HG03565 (cell line): ENCODE measurements at regions not wholly inside any gene's neighbourhood (a gene's known extent, or its start where the extent isn't known, plus 50 kb on each side); places are given as distances from the start of the nearest gene placed in this dataset.

ENCODE experiments used
- ATAC-seq: cut with Tn5 transposase; IDR thresholded peaks from one replicate; pipeline ENCODE4 v1.9.1; 2021; ENCODE audit warnings: mild to moderate bottlenecking, moderate library complexity; ENCODE audit not compliant: unreplicated experiment

DNA sequence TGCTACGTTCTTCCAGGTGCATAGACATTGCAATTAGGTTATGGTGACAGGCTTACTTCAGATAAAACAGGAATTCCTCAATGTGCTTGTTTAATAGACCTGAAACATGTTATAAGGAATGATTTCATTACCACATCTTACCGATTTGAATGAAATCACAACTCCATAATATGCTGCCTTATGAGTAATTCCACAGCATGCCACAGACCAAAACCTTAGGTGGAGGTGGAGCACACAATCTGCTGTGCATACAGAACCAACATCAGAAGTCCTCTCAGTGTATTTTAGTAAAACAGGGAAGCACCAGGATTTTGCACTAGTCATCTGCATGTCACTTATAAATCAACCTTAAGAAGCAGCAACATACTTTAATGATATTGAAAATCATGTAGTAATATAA, 148.9 kb upstream of the TSHZ2 start:
- no peak for ATAC-seq

DNA sequence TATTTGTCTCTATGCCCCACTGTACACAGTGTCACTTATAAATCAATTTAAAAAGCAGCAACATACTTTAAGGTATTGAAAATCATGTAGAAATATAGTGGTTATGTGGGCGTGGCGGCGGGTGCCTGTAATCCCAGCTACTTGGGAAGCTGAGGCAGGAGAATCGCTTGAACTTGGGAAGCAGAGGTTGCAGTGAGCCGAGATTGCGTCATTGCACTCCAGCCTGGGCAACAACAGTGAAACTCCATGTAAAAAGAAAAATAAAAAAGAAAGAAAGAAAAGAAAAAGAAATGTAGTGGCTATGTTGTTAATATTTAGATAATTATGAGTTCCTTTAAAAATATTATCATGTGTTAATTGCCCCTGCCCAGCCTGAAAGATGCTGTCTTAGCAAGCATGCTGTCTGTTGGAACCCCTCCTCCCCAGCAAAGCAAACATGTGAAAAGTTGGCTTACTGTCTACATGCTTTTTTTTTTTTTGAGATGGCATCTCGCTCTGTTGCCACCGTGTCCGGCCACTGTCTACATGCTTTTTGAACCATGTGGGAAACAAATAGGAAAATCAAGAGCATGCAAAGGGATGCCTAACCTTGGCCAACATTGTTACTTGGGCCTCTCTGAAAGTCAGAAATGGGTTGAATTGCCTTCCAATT, 151.4 kb upstream of the TSHZ2 start:
- no peak for ATAC-seq

DNA sequence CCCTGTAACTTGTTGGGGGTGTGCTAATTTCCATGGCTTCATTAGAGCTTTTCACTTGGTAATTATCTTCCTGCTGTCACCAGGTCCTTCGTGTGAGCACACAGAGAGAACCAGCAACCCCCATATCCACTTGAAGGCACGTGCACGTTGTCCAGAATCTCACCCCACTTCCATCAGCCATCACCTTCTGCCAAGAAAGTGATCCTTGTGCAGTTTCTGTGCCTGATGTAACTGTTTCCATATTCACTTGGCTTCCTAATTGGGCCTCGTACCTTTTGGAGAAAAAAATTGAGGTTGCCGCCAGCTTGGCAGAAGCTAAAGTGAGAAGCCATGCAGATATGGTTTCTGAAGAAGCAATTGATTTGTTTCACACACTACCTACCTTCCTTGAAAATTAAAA, 153.7 kb upstream of the TSHZ2 start:
- no peak for ATAC-seq

DNA sequence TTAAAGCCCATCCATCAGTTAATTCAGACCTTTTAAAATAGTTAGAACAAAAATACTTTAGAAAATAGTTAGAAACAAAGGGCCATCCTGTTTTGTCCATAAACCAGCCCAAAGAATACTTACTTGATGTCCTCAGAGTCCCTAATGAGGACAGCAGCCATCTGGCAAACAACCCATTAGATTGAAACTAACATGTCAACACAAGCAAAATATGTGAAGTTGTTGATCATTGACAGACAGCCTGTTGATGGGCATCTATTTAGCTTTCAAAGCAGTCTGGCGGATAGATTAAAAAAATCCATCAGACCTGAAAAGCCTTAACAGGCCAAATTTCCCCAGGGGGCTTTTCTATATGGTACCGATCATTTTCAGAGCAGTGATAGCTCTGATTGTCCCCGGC, 154.2 kb upstream of the TSHZ2 start:
- no peak for ATAC-seq

DNA sequence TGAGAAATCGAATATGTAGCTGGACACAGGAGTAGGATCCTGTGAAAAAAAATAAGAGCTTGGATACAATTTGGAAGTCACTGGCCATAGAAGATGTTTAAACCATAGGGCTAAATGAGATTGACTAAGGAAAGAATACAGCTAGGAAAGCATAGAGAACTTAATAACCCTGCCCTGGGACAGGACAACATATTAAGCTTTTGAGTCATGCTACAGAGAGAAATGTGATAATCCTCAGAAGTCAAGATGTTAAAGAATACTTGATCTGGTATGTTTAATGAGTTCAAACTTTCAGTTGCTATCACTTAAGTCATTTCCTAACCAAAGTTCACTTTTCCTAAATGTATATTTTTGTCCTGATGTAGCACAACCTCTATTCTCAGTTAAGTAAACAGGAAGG, 154.6 kb upstream of the TSHZ2 start:
- ATAC-seq: no peak

DNA sequence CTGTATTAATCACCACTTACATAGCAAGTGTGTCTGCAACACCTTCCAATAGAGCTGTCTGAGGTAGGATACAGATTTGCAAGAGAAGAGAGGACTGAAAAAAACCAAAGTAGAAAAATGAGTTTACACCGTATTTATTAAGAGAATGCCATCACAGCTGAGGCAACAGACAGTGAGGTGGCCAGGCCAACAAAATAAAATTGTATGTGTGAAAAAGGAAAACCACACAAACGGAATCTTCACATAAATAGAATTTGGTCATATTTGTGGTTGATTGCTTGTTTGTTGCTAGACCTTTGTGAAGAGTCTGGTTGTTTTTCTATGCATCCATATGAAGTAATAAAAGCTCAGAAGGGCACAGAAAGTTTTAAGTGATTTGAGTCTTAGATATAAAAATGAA, 157.8 kb upstream of the TSHZ2 start:
- no peak for ATAC-seq

DNA sequence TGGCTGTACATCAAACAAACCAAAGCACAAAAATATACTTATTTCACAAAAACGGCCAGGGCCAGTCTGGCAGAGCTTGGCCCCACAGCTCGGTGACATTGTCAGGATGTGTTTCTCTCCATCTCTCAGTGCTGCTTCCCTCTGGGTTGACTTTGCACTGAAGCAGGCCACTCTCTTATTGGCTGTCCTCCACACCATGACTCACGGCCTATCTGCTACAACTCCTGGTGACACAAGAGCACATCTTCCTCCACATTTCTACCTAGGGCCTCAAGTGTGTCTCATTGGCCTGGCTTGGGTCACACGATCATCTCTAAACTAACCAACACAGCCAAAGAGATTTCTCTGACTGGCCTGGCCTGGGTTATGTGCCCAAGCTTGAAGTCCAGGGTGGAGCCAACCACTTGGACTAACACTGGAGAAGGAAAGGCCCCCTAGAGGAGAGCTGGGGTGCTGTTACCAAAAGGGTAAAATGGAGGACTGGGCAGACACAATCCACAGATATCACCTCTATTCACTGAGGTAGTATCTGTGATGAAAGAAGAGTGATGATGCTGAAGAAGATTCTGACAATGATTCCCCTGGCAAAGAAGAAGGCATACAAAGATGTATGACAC, 159.8 kb upstream of the TSHZ2 start:
- ATAC-seq: no peak

DNA sequence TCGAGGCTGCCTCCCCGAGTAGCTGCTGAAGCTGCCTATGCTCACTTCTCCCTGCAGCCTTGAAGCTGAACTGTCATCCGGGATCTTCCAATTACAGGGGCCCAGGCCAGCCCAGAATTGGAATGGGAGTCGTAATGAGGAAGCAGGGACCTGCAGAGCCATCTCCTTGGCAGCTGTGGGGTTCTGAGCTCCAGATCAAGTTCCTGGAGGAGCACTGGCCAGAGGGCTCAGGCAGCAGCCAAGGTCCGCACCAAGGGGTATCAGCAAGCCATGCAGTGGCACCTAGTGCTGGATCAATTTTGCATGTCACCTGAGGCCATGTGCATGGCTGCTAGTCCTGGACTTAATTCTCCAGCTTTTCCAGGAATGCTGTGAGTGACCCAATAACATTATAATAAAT, 163.2 kb upstream of the TSHZ2 start:
- no peak for ATAC-seq

DNA sequence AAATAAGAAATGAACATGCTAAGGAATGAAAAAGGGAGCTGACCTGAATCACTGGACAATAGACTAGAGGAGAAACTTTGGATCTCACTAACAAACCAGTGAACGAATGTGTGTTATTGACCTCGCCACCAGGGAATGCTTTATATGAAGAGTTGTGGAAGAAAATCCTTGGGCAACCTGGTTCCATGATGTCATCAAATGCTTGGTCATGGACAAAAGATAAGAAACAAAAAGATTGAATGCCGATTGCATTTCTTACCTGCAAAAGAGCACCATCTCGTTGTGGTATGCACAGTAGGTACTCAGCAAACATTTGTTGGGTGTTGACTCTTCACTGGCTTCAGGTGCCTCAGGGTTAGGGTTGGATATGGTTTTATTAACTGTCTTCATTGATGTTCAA, 165.2 kb upstream of the TSHZ2 start:
- no peak for ATAC-seq

DNA sequence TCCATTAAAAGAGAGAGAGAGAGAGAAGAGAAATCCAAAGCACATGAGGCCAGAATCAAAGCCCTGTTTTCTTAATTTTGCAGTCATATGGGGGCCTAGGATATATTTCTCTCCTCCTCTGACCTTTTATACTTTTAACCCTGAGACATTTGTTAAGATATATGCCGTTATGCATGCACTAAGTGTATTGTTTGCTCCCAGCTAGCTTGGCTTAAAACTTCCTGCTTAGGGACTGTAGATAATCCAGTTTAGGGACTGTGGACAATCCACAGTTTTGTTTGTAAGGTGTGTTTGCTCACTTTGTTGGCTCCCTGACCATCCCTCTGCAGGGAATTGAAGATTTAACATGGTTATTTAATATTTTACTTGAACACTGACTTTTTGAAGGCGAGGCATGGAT, 166.3 kb upstream of the TSHZ2 start:
- ATAC-seq: no peak

DNA sequence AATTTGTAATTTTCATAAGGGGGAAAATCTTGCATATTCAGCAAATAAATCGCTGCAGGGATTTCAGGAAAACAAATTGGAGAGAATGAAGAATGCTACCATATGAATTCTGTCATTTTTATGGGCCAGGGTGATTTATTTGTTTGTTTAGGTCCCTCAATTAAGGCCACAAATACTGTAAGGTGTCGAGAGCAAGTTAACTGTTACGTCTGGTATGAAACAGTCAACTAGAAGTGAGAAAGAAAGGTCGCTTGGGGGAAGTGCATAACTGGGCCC, 166.9 kb upstream of the TSHZ2 start:
- no peak for ATAC-seq

DNA sequence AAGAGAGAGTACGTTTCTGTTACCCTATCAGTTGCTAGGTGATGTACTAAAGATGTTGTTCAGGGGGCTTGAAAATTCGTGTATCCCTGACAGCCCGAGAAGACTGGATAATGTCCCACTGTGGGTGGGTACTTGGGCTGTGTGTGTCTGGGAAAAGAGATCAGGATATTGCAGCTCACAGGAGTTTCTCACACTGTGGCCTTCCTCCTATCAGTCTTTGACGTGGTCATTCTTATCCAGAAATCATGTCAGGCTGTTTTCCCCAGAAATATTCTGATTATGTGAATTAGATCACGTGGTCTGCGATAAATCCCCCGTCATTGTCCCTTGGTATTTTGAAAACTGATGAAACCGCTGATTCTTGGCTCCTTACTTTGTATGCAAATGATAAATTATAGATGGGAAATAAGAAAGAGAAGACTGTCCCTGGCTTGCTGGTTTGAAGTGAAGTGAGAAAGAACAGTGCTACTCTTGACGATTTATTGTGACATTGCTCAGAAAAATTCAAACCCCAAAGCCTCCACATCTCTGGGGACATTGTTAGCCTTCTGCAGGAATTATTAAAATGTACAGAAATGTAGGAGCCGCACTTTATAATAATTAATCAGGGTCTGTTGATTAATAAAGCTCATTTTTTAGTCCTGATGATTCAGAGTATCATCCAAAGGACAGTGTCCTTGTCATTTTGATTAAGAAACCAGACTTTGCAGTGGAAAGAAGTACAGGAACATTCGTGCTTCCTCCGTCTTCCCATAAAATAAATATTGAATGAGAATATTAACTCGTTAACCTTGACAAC, 167.5 kb upstream of the TSHZ2 start:
- ATAC-seq: no peak

DNA sequence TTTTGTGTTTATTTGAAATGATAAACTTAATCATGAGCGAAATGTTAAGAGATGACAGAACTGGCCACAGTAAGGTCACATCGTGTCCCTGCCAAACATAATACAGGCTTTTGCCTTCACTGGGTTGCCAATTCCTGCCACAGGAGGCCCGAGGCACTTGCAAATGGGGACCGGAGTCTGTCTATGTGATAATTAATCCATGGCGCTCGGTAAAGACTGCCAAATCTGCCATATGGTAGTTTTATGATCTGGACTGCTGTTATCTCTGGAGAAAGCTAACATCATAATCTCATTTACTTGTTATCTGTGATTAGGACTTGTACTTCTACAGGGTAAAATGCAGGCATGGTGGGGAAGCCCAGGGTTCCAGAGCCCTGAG, 170.5 kb upstream of the TSHZ2 start:
- no peak for ATAC-seq

DNA sequence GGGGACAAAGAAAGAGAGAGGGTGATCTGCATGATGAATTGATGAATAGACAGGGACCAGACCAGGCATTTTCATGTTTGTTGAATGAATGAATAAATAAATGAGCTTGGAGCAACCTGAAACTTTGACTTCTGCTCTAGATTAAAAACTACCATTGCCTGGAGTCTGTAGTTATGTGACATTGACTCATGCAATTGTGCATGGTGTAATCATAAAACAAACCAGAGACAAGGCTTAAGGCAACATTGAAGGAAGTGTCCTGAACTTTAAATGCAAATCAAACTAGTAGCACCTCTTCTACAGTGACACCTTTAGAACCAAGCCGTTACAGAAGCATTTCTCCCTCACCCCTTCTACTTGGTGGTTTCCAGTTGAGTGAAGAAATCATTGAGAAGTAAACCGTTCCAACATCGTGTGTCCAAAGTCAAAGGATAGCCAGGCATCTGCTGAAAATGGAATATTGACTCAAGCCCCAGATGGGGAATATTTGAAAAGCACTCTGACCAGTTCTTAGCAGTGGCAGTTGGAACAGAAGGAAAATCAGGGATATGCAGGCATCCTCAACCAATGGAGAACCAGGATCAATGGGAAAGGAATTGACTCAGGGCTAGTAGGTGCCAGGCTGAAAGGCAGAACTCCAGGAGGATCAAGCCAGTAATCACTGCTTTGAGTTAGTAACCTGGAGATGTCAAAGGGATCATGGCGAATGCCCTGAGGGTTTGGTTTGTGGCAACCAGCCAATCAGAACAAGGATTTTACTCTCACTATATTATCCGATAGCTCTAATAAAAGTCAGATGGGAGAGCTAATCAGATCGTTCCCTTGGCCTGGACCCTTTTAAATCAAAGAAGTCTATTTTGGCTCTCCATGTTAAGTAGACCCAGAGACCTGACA, 171.2 kb upstream of the TSHZ2 start:
- ATAC-seq: no peak

DNA sequence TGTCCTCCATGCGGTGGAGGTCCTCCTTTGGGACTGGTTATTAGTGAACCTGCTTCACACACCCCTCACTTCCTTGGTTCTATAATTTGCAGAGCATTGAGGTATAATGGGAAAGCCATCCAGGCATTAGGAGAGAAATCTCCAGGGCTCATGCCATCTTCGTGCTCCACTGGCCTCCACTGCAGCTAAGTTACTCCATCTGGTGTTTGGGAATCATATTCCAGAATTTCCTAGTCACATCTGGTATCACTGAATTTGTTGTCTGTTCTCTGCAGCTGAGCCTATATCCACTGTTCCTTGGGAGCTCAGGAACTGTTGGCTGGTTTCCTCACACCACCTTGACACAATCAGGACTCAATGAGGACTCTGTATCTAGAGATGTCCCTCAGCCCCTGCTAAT, 173.0 kb upstream of the TSHZ2 start:
- no peak for ATAC-seq

DNA sequence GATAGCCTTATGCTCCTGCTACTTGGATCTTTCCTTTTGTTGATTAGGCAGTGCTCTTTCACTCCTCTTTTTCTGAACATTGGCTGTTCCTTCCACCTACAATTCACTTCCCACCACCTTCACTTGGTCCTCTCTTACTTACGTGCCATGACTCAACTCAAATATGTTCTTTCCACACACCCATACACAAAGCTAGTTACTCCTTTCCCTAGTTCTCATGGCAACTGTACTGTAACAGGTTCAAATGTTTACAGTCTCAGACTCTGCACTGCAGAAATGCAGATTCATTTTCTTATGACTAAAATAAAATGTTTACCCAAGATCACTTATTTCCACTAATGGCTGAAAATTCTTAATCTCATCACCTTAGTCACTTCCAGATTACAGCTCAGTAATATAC, 174.0 kb upstream of the TSHZ2 start:
- ATAC-seq: no peak

DNA sequence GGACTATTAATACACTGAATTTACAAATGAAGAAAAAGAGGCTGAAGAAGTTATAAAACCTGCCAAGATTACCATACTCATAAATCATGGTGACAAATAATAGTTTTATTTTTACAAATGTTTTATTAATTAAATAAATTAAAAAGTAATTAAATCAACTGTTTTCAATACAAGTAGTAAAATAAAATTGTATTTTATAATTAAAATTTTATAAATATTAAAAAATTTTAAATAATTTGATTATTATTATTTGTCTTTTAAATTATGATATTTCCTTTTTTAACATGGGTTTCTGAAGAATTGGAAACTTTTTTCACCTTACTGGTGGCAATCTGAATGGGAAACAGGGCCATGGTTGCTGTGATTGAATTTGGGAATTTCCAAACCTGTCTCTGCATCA, 177.3 kb upstream of the TSHZ2 start:
- no peak for ATAC-seq

DNA sequence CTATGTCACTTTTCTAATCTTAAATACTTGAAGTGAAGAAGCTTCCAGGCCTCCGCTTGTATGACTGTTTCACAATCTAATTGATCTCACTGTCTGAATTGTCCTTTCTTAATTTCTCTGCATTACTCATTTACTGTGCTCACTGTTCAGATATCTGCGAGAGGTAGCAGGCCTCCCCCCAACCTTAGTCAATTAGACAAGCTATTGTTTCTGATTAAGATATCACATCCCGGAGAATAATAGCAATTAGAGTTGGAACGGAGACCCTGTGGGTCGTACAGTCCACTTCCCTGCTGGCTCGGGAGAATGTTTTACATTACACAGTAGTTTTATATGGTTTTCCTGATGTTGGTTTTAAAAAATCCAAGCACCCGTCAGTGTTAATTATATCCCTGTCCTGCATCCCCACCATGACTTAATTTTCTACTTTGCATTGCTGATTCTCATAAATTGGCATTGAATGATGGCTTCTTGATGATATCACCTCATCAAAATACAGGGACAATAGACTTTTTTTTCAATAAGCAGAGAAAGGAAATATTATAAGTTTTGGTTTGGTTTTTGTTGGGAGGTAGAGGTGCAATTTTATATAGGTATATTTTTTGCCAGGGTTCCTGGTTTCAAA, 178.7 kb upstream of the TSHZ2 start:
- ATAC-seq: no peak

DNA sequence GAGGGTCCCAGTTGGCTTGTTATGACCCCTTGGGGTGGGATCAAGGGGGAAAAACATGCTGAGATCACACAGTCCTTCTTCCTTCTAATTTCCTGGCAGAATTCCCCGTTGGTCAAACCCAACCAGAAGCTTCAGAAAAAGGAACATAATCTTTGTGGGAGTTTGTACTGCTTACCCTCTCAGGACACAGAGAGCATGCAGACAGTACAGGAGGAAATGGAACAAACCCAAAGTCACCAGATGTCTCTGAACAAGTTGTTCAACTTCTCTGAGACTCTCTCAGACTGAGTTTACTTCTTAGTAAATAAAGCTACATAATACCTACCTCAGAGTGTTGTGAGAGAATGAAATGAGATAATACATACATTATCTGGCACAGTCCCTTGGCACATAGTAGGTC, 181.1 kb upstream of the TSHZ2 start:
- no peak for ATAC-seq

DNA sequence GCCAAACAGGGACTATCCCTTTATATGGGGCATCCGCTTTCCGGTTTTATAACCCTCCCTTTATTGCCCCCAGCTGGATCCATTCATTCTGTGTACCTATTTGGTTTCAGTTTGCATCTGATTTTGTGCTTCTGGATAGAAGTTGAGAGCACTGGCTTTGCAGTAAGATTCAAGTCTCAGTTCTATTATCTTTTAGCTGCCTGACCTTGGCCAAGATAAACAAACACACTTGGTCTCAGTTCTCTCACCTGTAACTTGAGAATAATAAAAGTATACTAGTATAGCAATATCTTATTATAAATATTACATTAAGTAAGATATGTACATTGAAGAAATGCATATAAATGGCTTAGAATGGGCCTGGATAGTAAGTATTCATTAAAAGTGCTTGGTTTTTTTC, 182.4 kb upstream of the TSHZ2 start:
- ATAC-seq: no peak

DNA sequence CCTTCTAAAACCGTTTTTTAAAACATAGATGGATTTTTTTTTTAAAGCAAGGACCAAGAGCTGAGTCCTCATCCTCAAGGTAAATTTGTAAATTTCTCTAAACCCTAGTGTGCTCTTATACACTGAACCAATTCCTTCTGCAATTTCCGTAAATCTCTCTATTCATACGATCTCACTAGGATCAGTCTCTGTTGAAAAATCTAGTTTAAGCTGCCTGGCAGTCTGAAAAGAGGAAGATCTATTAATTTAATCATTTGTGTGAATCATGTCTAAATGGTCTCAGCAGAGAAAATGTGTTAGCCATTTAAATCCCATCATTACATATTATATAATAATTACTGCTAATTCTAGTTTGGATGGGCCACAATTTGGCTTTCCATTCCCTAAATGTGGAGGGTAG, 184.2 kb upstream of the TSHZ2 start:
- no peak for ATAC-seq
